Large intestine (tissue), 3 donors: ENCODE measurements at regions not wholly inside any gene's neighbourhood (a gene's known extent, or its start where the extent isn't known, plus 50 kb on each side); places are given as distances from the start of the nearest gene placed in this dataset.

Source experiments
- DNase-seq, 2 donors: peaks; one replicate each; pipeline versions ENCODE4 v3.0.0 to v3.0.0-alpha.2; 2013
- H3K27ac ChIP-seq: one replicate; pipeline ENCODE4 v1.5.1; 2013; ENCODE audit warnings: low read length
- H3K27me3 ChIP-seq: 2 replicates; pipeline ENCODE4 v1.6.1; 2013; ENCODE audit warnings: low read length; ENCODE audit not compliant: control insufficient read depth, insufficient read depth
- H3K36me3 ChIP-seq: 2 replicates; pipeline ENCODE4 v1.6.1; 2013; ENCODE audit warnings: low read length; ENCODE audit not compliant: control insufficient read depth, insufficient read depth
- H3K4me1 ChIP-seq: one replicate; pipeline ENCODE4 v1.6.1; 2013; ENCODE audit warnings: low read length; ENCODE audit not compliant: control insufficient read depth, insufficient read depth
- H3K4me3 ChIP-seq: one replicate; pipeline ENCODE4 v1.5.1; 2013; ENCODE audit warnings: low read length
- H3K9me3 ChIP-seq: one replicate; pipeline ENCODE4 v1.6.1; 2013; ENCODE audit warnings: mild to moderate bottlenecking, low read depth, low read length, moderate library complexity; ENCODE audit not compliant: control insufficient read depth
- WGBS: methylation state at CpG from one replicate; pipeline ENCODE4 v1.1.5; 2013; ENCODE audit warnings: low lambda C conversion rate; ENCODE audit not compliant: insufficient coverage; 5-methylcytosine and 5-hydroxymethylcytosine counted together

GRCh38 chr2:204364860-204365535 is 180.3 kb upstream of the PARD3B start:
- DNase-seq, result no peak
- H3K27ac ChIP-seq, result no peak overlapping the region
- H3K27me3 ChIP-seq, result no peaks in the 10 kb centered on the region
- H3K9me3 ChIP-seq, result no peaks in the 10 kb centered on the region
- H3K4me1 ChIP-seq, result no peaks in the 10 kb centered on the region
- no peak overlapping the region for H3K4me3 ChIP-seq
- no CpG with 5 or more reads among the region's 6 CpGs for WGBS
- no peaks in the 10 kb centered on the region for H3K36me3 ChIP-seq

- WGBS, result 100% methylated on average over 2 of the region's 4 CpGs
- Histone ChIP-seq H3K4me1 (no peaks in the 10 kb centered on the region), H3K9me3 (no peaks in the 10 kb centered on the region), H3K36me3 (no peaks in the 10 kb centered on the region), H3K27me3 (no peaks in the 10 kb centered on the region), H3K4me3 (no peak overlapping the region), H3K27ac (no peak overlapping the region)
- DNase-seq, result no peak
Observed at GRCh38 chr2:204365811-204366210, 179.5 kb upstream of the PARD3B start.

DNA sequence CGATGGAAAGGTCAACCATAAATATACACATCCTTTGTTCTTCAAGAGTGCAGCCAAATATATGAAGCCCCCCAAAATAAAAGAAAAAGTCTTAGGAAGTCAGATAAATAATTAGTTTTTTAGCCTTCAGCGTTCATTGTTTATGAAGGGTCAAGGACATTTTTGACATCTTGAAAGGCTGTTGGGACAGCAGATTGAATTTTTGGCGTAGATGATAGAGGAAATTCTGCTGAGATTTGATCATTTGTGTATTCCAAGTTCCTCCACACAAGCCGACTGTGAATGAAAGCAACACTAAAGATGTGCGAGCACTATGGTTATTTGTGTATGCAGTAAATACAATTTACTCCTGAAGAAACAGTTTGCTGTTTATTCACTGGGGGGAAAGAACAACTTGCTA is 177.8 kb upstream of the PARD3B start:
- Histone ChIP-seq H3K27me3 (no peaks in the 10 kb centered on the region), H3K36me3 (no peaks in the 10 kb centered on the region), H3K4me1 (no peaks in the 10 kb centered on the region), H3K9me3 (no peaks in the 10 kb centered on the region), H3K27ac (no peak overlapping the region), H3K4me3 (no peak overlapping the region)
- DNase-seq, result no peak
- 100% methylated on average over 1 of the region's 5 CpGs for WGBS

GRCh38 chr2:204370172-204370718 is 175.0 kb upstream of the PARD3B start:
- Histone ChIP-seq H3K36me3 (no peaks in the 10 kb centered on the region), H3K27ac (no peak overlapping the region), H3K27me3 (no peaks in the 10 kb centered on the region), H3K9me3 (no peaks in the 10 kb centered on the region), H3K4me3 (no peak overlapping the region), H3K4me1 (no peaks in the 10 kb centered on the region)
- peak in 1 of 2 donors; percentile 22 for DNase-seq
- WGBS, result no CpG with 5 or more reads among the region's 4 CpGs

- no peak for DNase-seq
Observed at GRCh38 chr2:204373942-204374341, 171.3 kb upstream of the PARD3B start.

DNA sequence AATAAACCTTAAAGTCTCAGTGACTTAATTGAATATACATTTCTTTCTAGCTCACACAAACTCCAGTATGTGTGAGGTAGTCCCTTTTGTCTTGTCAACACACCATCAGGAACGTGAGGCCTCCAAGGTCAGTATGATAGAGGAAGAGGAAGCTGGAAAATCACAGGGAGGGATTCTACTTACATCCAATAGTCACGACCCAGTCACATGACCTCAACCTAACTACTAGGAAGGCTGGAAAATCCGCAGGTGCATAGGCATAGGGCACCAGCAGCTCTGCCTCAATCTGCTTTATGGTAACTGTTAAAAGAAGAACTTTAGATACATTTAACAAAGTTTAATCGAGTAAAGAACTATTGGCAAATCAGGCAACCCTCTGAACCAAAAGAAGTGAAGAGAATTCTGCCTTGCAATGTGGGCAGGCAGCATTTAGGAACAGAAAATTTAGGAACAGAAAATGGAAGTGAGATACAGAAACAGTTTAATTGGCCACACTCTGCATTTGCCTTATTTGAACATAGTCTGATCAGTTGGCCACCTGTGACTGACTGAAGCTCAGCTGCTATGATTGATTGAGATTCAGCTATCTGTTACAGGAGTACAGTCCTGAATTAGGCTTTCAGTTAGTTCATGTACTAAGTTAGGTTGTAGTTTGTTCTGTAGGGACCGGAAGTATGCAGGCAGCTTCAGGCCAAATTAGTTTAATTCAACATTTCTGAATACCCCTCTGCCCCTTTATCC is 165.0 kb upstream of the PARD3B start:
- no peaks in the 10 kb centered on the region for H3K9me3 ChIP-seq
- H3K27me3 ChIP-seq, result no peaks in the 10 kb centered on the region
- H3K27ac ChIP-seq, result no peak overlapping the region
- H3K4me1 ChIP-seq, result no peaks in the 10 kb centered on the region
- H3K4me3 ChIP-seq, result no peak overlapping the region
- WGBS, result 100% methylated on average over 1 of the region's 5 CpGs
- no peaks in the 10 kb centered on the region for H3K36me3 ChIP-seq
- DNase-seq, result no peak

More at GRCh38 chr2:204373942-204374341, 171.3 kb upstream of the PARD3B start:
- Histone ChIP-seq H3K27ac (no peak overlapping the region), H3K4me3 (no peak overlapping the region), H3K27me3 (no peaks in the 10 kb centered on the region), H3K36me3 (no peaks in the 10 kb centered on the region), H3K4me1 (no peaks in the 10 kb centered on the region), H3K9me3 (no peaks in the 10 kb centered on the region)

GRCh38 chr2:204386668-204387067 is 158.6 kb upstream of the PARD3B start:
- H3K27me3 ChIP-seq, result no peaks in the 10 kb centered on the region
- WGBS, result no CpG with 5 or more reads among the region's 2 CpGs
- no peaks in the 10 kb centered on the region for H3K36me3 ChIP-seq
- H3K9me3 ChIP-seq, result no peaks in the 10 kb centered on the region
- H3K4me3 ChIP-seq, result no peak overlapping the region
- no peak overlapping the region for H3K27ac ChIP-seq
- DNase-seq, result no peak
- H3K4me1 ChIP-seq, result no peaks in the 10 kb centered on the region

- Histone ChIP-seq H3K4me1 (no peaks in the 10 kb centered on the region), H3K9me3 (no peaks in the 10 kb centered on the region), H3K27ac (no peak overlapping the region), H3K27me3 (no peaks in the 10 kb centered on the region), H3K4me3 (no peak overlapping the region), H3K36me3 (no peaks in the 10 kb centered on the region)
- no CpG with 5 or more reads among the region's 1 CpG for WGBS
- no peak for DNase-seq
Observed at GRCh38 chr2:204389120-204389519, 156.2 kb upstream of the PARD3B start.

GRCh38 chr2:204389856-204390255 is 155.4 kb upstream of the PARD3B start:
- Histone ChIP-seq H3K9me3 (no peaks in the 10 kb centered on the region), H3K4me3 (no peak overlapping the region), H3K36me3 (no peaks in the 10 kb centered on the region), H3K27me3 (no peaks in the 10 kb centered on the region), H3K27ac (no peak overlapping the region), H3K4me1 (no peaks in the 10 kb centered on the region)
- no CpG with 5 or more reads among the region's 1 CpG for WGBS
- DNase-seq, result no peak

DNA sequence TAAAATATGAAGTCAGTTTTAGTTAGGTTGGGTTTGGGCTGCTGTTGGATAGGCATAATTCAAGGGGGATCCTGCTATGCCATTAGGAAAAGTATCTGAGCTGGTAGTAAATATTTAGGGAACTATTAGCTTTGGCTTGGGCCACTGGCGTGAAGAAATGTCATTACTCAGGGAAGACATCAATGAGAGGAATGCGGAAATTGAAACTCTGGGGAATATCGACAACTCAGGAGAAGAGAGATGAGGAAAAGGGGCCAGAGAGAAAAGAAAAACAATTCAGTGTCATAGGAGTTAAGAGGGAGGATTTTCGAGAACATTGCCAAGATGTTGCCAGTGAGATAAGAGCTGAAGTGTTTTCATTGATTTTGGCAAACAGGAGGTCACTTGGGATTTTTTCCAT is 149.7 kb upstream of the PARD3B start:
- no peaks in the 10 kb centered on the region for H3K27me3 ChIP-seq
- no peaks in the 10 kb centered on the region for H3K4me1 ChIP-seq
- no peak overlapping the region for H3K27ac ChIP-seq
- H3K9me3 ChIP-seq, result no peaks in the 10 kb centered on the region
- no peaks in the 10 kb centered on the region for H3K36me3 ChIP-seq
- no peak overlapping the region for H3K4me3 ChIP-seq
- no peak for DNase-seq
- 94% methylated on average over 3 of the region's 4 CpGs for WGBS
